Sigmoid colon (tissue), 4 donors: ENCODE measurements at regions not wholly inside any gene's neighbourhood (a gene's known extent, or its start where the extent isn't known, plus 50 kb on each side); places are given as distances from the start of the nearest gene placed in this dataset.

Source experiments
- EP300 ChIP-seq, 4 donors: sonication (generic); formaldehyde crosslinking; IDR thresholded peaks; one replicate each; pipeline ENCODE4 v1.6.1; 2017; ENCODE audit warnings: antibody characterized with exemption in 4 of 4
- POLR2A ChIP-seq, 2 donors: fragments of 450-650 bp; IDR thresholded peaks; one replicate each; pipeline ENCODE4 v1.6.1; 2016; ENCODE audit warnings: antibody characterized with exemption in 2 of 2, mild to moderate bottlenecking in 2 of 2, moderate library complexity in 2 of 2
- POLR2AphosphoS5 ChIP-seq, 4 donors: sonication (generic); formaldehyde crosslinking; IDR thresholded peaks; one replicate each; pipeline ENCODE4 v1.6.1; 2017; ENCODE audit warnings: antibody characterized with exemption in 4 of 4
- TF ChIP-seq, protein P1 (sequence below), 4 experiments: fragments of 450-650 bp in 3 of 4; fragments of 200-600 bp in 1 of 4; IDR thresholded peaks; one replicate each; pipeline ENCODE4 v1.5.1; 2016 to 2019; ENCODE audit warnings: antibody characterized with exemption in 4 of 4, mild to moderate bottlenecking in 3 of 4, moderate library complexity in 2 of 4

DNA sequence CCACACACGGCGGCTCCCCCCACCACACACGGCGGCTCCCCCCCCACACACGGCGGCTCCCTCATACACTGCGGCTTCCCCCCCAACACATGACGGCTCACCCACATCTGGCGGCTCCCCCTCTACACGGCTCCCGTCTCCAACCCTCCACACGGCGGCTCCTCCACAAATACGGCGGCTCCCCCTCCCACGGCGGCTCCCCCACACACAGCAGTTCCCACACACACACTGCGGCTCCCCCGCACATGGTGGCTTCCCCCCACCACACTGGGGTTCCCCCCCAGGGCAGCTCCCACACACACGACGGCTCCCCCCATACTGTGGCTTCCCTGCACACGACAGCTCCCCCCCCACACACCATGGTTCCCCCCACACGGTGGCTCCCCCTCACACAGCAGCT is 98.0 kb downstream of the TTLL2 start:
- TF ChIP-seq, protein P1, sequence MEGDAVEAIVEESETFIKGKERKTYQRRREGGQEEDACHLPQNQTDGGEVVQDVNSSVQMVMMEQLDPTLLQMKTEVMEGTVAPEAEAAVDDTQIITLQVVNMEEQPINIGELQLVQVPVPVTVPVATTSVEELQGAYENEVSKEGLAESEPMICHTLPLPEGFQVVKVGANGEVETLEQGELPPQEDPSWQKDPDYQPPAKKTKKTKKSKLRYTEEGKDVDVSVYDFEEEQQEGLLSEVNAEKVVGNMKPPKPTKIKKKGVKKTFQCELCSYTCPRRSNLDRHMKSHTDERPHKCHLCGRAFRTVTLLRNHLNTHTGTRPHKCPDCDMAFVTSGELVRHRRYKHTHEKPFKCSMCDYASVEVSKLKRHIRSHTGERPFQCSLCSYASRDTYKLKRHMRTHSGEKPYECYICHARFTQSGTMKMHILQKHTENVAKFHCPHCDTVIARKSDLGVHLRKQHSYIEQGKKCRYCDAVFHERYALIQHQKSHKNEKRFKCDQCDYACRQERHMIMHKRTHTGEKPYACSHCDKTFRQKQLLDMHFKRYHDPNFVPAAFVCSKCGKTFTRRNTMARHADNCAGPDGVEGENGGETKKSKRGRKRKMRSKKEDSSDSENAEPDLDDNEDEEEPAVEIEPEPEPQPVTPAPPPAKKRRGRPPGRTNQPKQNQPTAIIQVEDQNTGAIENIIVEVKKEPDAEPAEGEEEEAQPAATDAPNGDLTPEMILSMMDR (IDR thresholded peaks at IDR 0.05), result no peak
- TF ChIP-seq POLR2AphosphoS5 (IDR thresholded peaks at IDR 0.05) (no peak), POLR2A (IDR thresholded peaks at IDR 0.05) (no peak), EP300 (IDR thresholded peaks at IDR 0.05) (no peak)
